H9 (cell line): ENCODE measurements at regions not wholly inside any gene's neighbourhood (a gene's known extent, or its start where the extent isn't known, plus 50 kb on each side); places are given as distances from the start of the nearest gene placed in this dataset.

Experiments
- DNase-seq: peaks from one replicate; pipeline ENCODE4 v3.0.0-alpha.2; 2017
- H2AFZ ChIP-seq: one replicate; pipeline ENCODE4 v1.6.1; 2013; ENCODE audit warnings: mild to moderate bottlenecking, low read length, control low read depth, moderate library complexity
- H2AK5ac ChIP-seq: 2 replicates; pipeline ENCODE4 v1.6.1; 2013; ENCODE audit warnings: low read length, control low read depth, mixed read lengths; ENCODE audit not compliant: insufficient read length
- H2BK120ac ChIP-seq: one replicate; pipeline ENCODE4 v1.6.1; 2013; ENCODE audit warnings: low read depth, mild to moderate bottlenecking, low read length, control low read depth, inconsistent platforms; ENCODE audit not compliant: poor library complexity, severe bottlenecking
- H2BK12ac ChIP-seq: 2 replicates; pipeline ENCODE4 v1.6.1; 2013; ENCODE audit warnings: low read length, control low read depth, mixed read lengths, low read depth; ENCODE audit not compliant: insufficient read length
- H2BK15ac ChIP-seq: 2 replicates; pipeline ENCODE4 v1.6.1; 2013; ENCODE audit warnings: low read depth, low read length, control low read depth
- H2BK20ac ChIP-seq: one replicate; pipeline ENCODE4 v1.6.1; 2013; ENCODE audit warnings: low read depth, mild to moderate bottlenecking, low read length, control low read depth, inconsistent platforms; ENCODE audit not compliant: poor library complexity, severe bottlenecking
- H2BK5ac ChIP-seq: 2 replicates; pipeline ENCODE4 v1.6.1; 2013; ENCODE audit warnings: low read length, control low read depth, mixed read lengths; ENCODE audit not compliant: insufficient read length
- H3K14ac ChIP-seq: 2 replicates; pipeline ENCODE4 v1.6.1; 2013; ENCODE audit warnings: low read length, control low read depth; ENCODE audit not compliant: insufficient read depth
- H3K18ac ChIP-seq: 2 replicates; pipeline ENCODE4 v1.6.1; 2013; ENCODE audit warnings: low read depth, mild to moderate bottlenecking, mixed read lengths, low read length, control low read depth; ENCODE audit not compliant: insufficient read length
- H3K23ac ChIP-seq: 2 replicates; pipeline ENCODE4 v1.6.1; 2013; ENCODE audit warnings: low read length, control low read depth, mixed read lengths, low read depth; ENCODE audit not compliant: insufficient read length
- H3K23me2 ChIP-seq: 2 replicates; pipeline ENCODE4 v1.6.1; 2013; ENCODE audit warnings: low read depth, mild to moderate bottlenecking, mixed read lengths, low read length, control low read depth; ENCODE audit not compliant: insufficient read length, poor library complexity, severe bottlenecking
- H3K27ac ChIP-seq: 2 replicates; pipeline ENCODE4 v1.5.1; 2013; ENCODE audit warnings: low read length, control low read depth, mixed read lengths, low read depth; ENCODE audit not compliant: insufficient read length
- H3K27me3 ChIP-seq: 2 replicates; pipeline ENCODE4 v1.6.1; 2013; ENCODE audit warnings: low read length, control low read depth, inconsistent platforms; ENCODE audit not compliant: insufficient read depth
- H3K4ac ChIP-seq: 2 replicates; pipeline ENCODE4 v1.6.1; 2013; ENCODE audit warnings: low read depth, mild to moderate bottlenecking, control low read depth, inconsistent platforms, low read length, moderate library complexity
- H3K4me1 ChIP-seq: 2 replicates; pipeline ENCODE4 v1.6.1; 2013; ENCODE audit warnings: low read length, control low read depth, inconsistent platforms; ENCODE audit not compliant: insufficient read depth
- H3K4me2 ChIP-seq: 2 replicates; pipeline ENCODE4 v1.6.1; 2013; ENCODE audit warnings: low read length, control low read depth, mixed read lengths; ENCODE audit not compliant: insufficient read length, insufficient read depth
- H3K56ac ChIP-seq: 2 replicates; pipeline ENCODE4 v1.6.1; 2013; ENCODE audit warnings: low read depth, mild to moderate bottlenecking, mixed read lengths, low read length, control low read depth; ENCODE audit not compliant: insufficient read length
- H3K79me1 ChIP-seq: 2 replicates; pipeline ENCODE4 v1.6.1; 2013; ENCODE audit warnings: low read depth, mild to moderate bottlenecking, moderate library complexity, low read length, control low read depth, inconsistent platforms; ENCODE audit not compliant: insufficient read depth, poor library complexity, severe bottlenecking
- H3K79me2 ChIP-seq: 2 replicates; pipeline ENCODE4 v1.6.1; 2013; ENCODE audit warnings: low read length, control low read depth, inconsistent platforms; ENCODE audit not compliant: insufficient read depth
- H3K9ac ChIP-seq: 2 replicates; pipeline ENCODE4 v1.6.1; 2013; ENCODE audit warnings: low read length, control low read depth, mixed read lengths; ENCODE audit not compliant: insufficient read length; ENCODE audit errors: extremely low read depth
- H3K9me3 ChIP-seq: one replicate; pipeline ENCODE4 v1.6.1; 2013; ENCODE audit warnings: low read depth, low read length, inconsistent platforms; ENCODE audit not compliant: control insufficient read depth
- H3T11ph ChIP-seq: one replicate; pipeline ENCODE4 v1.6.1; 2013; ENCODE audit warnings: mild to moderate bottlenecking, low read length, control low read depth, inconsistent platforms
- H4K20me1 ChIP-seq: one replicate; pipeline ENCODE4 v1.6.1; 2013; ENCODE audit not compliant: control insufficient read depth, insufficient read length, insufficient read depth
- H4K5ac ChIP-seq: 2 replicates; pipeline ENCODE4 v1.6.1; 2013; ENCODE audit warnings: low read depth, mild to moderate bottlenecking, mixed read lengths, low read length, control low read depth; ENCODE audit not compliant: insufficient read length
- H4K8ac ChIP-seq: replicated peaks from 2 replicates; pipeline ENCODE4 v1.6.1; 2013; ENCODE audit warnings: low read length, control low read depth, mixed read lengths, low read depth; ENCODE audit not compliant: insufficient read length
- H4K91ac ChIP-seq: 2 replicates; pipeline ENCODE4 v1.6.1; 2013; ENCODE audit warnings: low read depth, mild to moderate bottlenecking, moderate library complexity, mixed read lengths, low read length, control low read depth; ENCODE audit not compliant: insufficient read length
- H3K27ac Mint-ChIP-seq, 3 experiments: 2 replicates in 2 of 3; 3 replicates in 1 of 3; pipeline ENCODE4 v1.8.0; 2020 to 2021; ENCODE audit warnings: mixed read lengths in 3 of 3, mild to moderate bottlenecking in 1 of 3, moderate library complexity in 1 of 3
- H3K27me3 Mint-ChIP-seq: 2 replicates; pipeline ENCODE4 v1.8.0; 2021; ENCODE audit warnings: low read depth, mild to moderate bottlenecking, moderate library complexity, mixed read lengths
- H3K36me3 Mint-ChIP-seq, 3 experiments: 2 replicates in 2 of 3; 3 replicates in 1 of 3; pipeline ENCODE4 v1.8.0; 2020 to 2021; ENCODE audit warnings: low read depth in 3 of 3, mixed read lengths in 3 of 3; ENCODE audit not compliant: insufficient read depth in 1 of 3
- H3K4me1 Mint-ChIP-seq, 2 experiments: 2 replicates each; pipeline ENCODE4 v1.8.0; 2020; ENCODE audit warnings: mixed read lengths in 2 of 2
- H3K4me3 Mint-ChIP-seq, 2 experiments: 2 replicates in 1 of 2; 3 replicates in 1 of 2; pipeline ENCODE4 v1.8.0; 2020 to 2021; ENCODE audit warnings: mild to moderate bottlenecking in 2 of 2, mixed read lengths in 2 of 2, moderate library complexity in 1 of 2
- H3K9me3 Mint-ChIP-seq, 2 experiments: 2 replicates in 1 of 2; 3 replicates in 1 of 2; pipeline ENCODE4 v1.8.0; 2020; ENCODE audit warnings: mild to moderate bottlenecking in 2 of 2, mixed read lengths in 2 of 2, moderate library complexity in 1 of 2
- WGBS: extraction: QIAGEN DNeasy Blood & Tissue Kit; methylation state at CpG from one replicate; pipeline ENCODE4 v1.1.7; 2013; ENCODE audit warnings: missing lambda C conversion rate, low lambda C conversion rate, mixed read lengths; ENCODE audit not compliant: insufficient read length; ENCODE audit errors: extremely low coverage; 5-methylcytosine and 5-hydroxymethylcytosine counted together
- TF ChIP-seq, protein P1 (sequence below): fragments of 200-600 bp; sonication (generic); conservative IDR thresholded peaks from 3 replicates; pipeline ENCODE4 v1.8.0; 2021; ENCODE audit warnings: antibody characterized with exemption, mild to moderate bottlenecking

- Histone ChIP-seq H3K9ac (no peak overlapping the region), H3K27me3 (no peaks in the 10 kb centered on the region), H3K23ac (no peak overlapping the region), H2BK15ac (no peak overlapping the region), H3K9me3 (peaks cover 97% of the 10 kb centered on the region), H3K79me1 (no peaks in the 10 kb centered on the region), H3T11ph (no peak overlapping the region), H3K27ac (no peak overlapping the region), H2AFZ (no peak overlapping the region), H3K14ac (no peak overlapping the region), H3K79me2 (no peaks in the 10 kb centered on the region), H4K91ac (no peak overlapping the region), H3K18ac (no peak overlapping the region), H2BK12ac (no peak overlapping the region), H2BK120ac (no peak overlapping the region), H4K20me1 (no peaks in the 10 kb centered on the region), H2AK5ac (no peak overlapping the region), H3K23me2 (no peaks in the 10 kb centered on the region), H3K56ac (no peak overlapping the region), H3K4me2 (no peak overlapping the region), H2BK5ac (no peak overlapping the region), H4K8ac (no peak overlapping the region), H3K4ac (no peak overlapping the region), H2BK20ac (no peak overlapping the region), H3K4me1 (no peaks in the 10 kb centered on the region), H4K5ac (no peak overlapping the region)
- WGBS: no CpG with 5 or more reads among the region's 9 CpGs
- TF ChIP-seq, protein P1, sequence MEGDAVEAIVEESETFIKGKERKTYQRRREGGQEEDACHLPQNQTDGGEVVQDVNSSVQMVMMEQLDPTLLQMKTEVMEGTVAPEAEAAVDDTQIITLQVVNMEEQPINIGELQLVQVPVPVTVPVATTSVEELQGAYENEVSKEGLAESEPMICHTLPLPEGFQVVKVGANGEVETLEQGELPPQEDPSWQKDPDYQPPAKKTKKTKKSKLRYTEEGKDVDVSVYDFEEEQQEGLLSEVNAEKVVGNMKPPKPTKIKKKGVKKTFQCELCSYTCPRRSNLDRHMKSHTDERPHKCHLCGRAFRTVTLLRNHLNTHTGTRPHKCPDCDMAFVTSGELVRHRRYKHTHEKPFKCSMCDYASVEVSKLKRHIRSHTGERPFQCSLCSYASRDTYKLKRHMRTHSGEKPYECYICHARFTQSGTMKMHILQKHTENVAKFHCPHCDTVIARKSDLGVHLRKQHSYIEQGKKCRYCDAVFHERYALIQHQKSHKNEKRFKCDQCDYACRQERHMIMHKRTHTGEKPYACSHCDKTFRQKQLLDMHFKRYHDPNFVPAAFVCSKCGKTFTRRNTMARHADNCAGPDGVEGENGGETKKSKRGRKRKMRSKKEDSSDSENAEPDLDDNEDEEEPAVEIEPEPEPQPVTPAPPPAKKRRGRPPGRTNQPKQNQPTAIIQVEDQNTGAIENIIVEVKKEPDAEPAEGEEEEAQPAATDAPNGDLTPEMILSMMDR: no peak
- Mint-ChIP-seq H3K27ac (no peak overlapping the region), H3K36me3 (peaks cover 4 to 44% (median 16%) of the 10 kb centered on the region in 3 experiments; a peak in 6 of 7 replicates), H3K9me3 (peaks cover 87 to 94% of the 10 kb centered on the region in 2 experiments), H3K4me3 (no peak overlapping the region), H3K27me3 (peaks cover 2% of the 10 kb centered on the region), H3K4me1 (no peaks in the 10 kb centered on the region)
- DNase-seq: no peak
Observed at GRCh38 chr22:47421846-47422245, 659.4 kb downstream of the TBC1D22A start.
